ENCODE measurements at regions not wholly inside any gene's neighbourhood (a gene's known extent, or its start where the extent isn't known, plus 50 kb on each side); places are given as distances from the start of the nearest gene placed in this dataset.
A peak's percentile ranks its signal among the peaks of the same experiment; 100 is the strongest.

DNA sequence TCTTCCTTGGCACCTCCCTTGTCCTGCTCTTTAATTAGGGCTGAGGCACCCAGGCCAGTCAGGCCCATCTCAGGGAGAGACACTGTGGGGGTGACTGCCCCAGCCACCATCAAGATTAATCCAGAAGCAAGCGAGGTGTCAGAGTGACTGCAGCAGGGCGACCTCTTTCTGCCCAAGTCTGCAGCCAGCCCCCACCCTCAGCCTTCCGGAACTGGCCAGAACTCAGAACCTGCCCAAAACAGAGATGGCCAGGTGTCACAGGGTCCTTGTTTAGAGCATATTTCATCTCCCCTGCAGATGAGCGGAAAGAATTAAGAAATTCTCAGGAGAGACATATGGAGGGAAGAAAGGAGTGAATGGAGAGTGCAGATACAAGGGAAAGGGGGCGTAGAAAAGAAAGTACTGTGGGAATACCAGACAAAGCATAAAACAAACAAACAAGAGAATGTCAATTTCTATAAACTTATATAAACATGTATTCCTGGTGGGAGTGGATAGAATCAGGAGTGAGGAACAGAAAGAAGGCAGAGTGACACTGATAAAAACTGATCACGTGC is 188.8 kb upstream of the NRP1 start:
- Histone ChIP-seq H3K79me2 (ENCODE audit: insufficient read depth, low read length) (no peaks in the 10 kb centered on the region), H3K14ac (ENCODE audit: insufficient read depth, low read length) (no peak overlapping the region; the same call in 1 of the 2 replicates), H4K91ac (ENCODE audit: insufficient read length, low read depth, low read length) (no peak overlapping the region), H3K9me3 (ENCODE audit: control insufficient read depth, low read depth, low read length) (no peaks in the 10 kb centered on the region), H3K23me2 (ENCODE audit: insufficient read length, low read depth, low read length, poor library complexity, severe bottlenecking) (no peaks in the 10 kb centered on the region), H3K4me1 (ENCODE audit: insufficient read depth, low read length) (peaks cover 6% of the 10 kb centered on the region; the same call in 1 of the 2 replicates), H4K5ac (ENCODE audit: insufficient read length, low read depth, low read length) (no peak overlapping the region), H3K4ac (ENCODE audit: low read depth, low read length) (no peak overlapping the region), H3K4me2 (ENCODE audit: insufficient read depth, insufficient read length, low read length) (no peak overlapping the region), H3K23ac (ENCODE audit: insufficient read length, low read depth, low read length) (no peak overlapping the region), H2BK120ac (ENCODE audit: low read depth, low read length, poor library complexity, severe bottlenecking) (no peak overlapping the region), H3K9ac (ENCODE audit: extremely low read depth, insufficient read length, low read length) (no peak overlapping the region), H4K20me1 (ENCODE audit: control insufficient read depth, insufficient read depth, insufficient read length) (no peaks in the 10 kb centered on the region), H2BK20ac (ENCODE audit: low read depth, low read length, poor library complexity, severe bottlenecking) (no peak overlapping the region), H3K79me1 (ENCODE audit: insufficient read depth, low read depth, low read length, poor library complexity, severe bottlenecking) (no peaks in the 10 kb centered on the region), H2BK15ac (ENCODE audit: low read depth, low read length) (no peak overlapping the region), H2AFZ (ENCODE audit: low read length) (no peak overlapping the region), H3K18ac (ENCODE audit: insufficient read length, low read depth, low read length) (no peak overlapping the region), H3K56ac (ENCODE audit: insufficient read length, low read depth, low read length) (no peak overlapping the region), H2AK5ac (ENCODE audit: insufficient read length, low read length) (no peak overlapping the region), H2BK12ac (ENCODE audit: insufficient read length, low read depth, low read length) (no peak overlapping the region), H4K8ac (replicated peaks; ENCODE audit: insufficient read length, low read depth, low read length) (no peak overlapping the region), H2BK5ac (ENCODE audit: insufficient read length, low read length) (no peak overlapping the region), H3K27me3 (ENCODE audit: insufficient read depth, low read length) (no peaks in the 10 kb centered on the region), H3K27ac (ENCODE audit: insufficient read length, low read depth, low read length) (no peak overlapping the region), H3T11ph (ENCODE audit: low read length) (no peak overlapping the region)
- Mint-ChIP-seq H3K4me1 (peaks cover 44 to 48% of the 10 kb centered on the region in 2 experiments), H3K9me3 (peaks cover 0 to 4% of the 10 kb centered on the region in 2 experiments; a peak in 2 of 5 replicates), H3K36me3 (ENCODE audit: insufficient read depth in 1 of 3, low read depth in 3 of 3) (no peaks in the 10 kb centered on the region), H3K4me3 (no peak overlapping the region), H3K27ac (0 out of 7 replicates have a peak overlapping the region, but pooled peaks of 1 of the 3 experiments have one; percentile 16), H3K27me3 (ENCODE audit: low read depth) (no peaks in the 10 kb centered on the region; the same call in 1 of the 2 replicates)
- no CpG with 5 or more reads among the region's 6 CpGs for WGBS (ENCODE audit: extremely low coverage, insufficient read length, low lambda C conversion rate)
- TF ChIP-seq, protein P1, sequence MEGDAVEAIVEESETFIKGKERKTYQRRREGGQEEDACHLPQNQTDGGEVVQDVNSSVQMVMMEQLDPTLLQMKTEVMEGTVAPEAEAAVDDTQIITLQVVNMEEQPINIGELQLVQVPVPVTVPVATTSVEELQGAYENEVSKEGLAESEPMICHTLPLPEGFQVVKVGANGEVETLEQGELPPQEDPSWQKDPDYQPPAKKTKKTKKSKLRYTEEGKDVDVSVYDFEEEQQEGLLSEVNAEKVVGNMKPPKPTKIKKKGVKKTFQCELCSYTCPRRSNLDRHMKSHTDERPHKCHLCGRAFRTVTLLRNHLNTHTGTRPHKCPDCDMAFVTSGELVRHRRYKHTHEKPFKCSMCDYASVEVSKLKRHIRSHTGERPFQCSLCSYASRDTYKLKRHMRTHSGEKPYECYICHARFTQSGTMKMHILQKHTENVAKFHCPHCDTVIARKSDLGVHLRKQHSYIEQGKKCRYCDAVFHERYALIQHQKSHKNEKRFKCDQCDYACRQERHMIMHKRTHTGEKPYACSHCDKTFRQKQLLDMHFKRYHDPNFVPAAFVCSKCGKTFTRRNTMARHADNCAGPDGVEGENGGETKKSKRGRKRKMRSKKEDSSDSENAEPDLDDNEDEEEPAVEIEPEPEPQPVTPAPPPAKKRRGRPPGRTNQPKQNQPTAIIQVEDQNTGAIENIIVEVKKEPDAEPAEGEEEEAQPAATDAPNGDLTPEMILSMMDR (conservative IDR thresholded peaks at IDR 0.05), result no peak
- no peak for DNase-seq

All from H9 (cell line).